WTC11 (cell line): ENCODE measurements at regions not wholly inside any gene's neighbourhood (a gene's known extent, or its start where the extent isn't known, plus 50 kb on each side); places are given as distances from the start of the nearest gene placed in this dataset.

ENCODE experiments used
- ATAC-seq: fragments of 200-7000 bp; cut with Tn5 transposase; 2 replicates; pipeline ENCODE4 v1.10.0; 2021; ENCODE audit warnings: mild to moderate bottlenecking, moderate library complexity
- CTCF ChIA-PET: fragments of 300-600 bp; sonication (Branson Sonifier 250); formaldehyde crosslinking; loops from one replicate; lab custom pipeline; 2021; ENCODE audit warnings: antibody characterized with exemption; lab: Charles Lee
- POLR2A ChIA-PET: fragments of 350-600 bp; sonication (Branson Sonifier 250); formaldehyde crosslinking; loops from one replicate; lab custom pipeline; 2021; ENCODE audit warnings: antibody characterized with exemption; lab: Charles Lee
- DNase-seq: peaks from one replicate; pipeline ENCODE4 v3.0.0; 2021; ENCODE audit warnings: low spot score
- H3K27ac Mint-ChIP-seq: 2 replicates; pipeline ENCODE4 v1.8.0; 2021; ENCODE audit warnings: mixed read lengths
- H3K27me3 Mint-ChIP-seq: 2 replicates; pipeline ENCODE4 v1.8.0; 2021; ENCODE audit warnings: low read depth, mild to moderate bottlenecking, moderate library complexity, mixed read lengths
- H3K36me3 Mint-ChIP-seq: 2 replicates; pipeline ENCODE4 v1.8.0; 2021; ENCODE audit warnings: mixed read lengths
- H3K4me1 Mint-ChIP-seq: 2 replicates; pipeline ENCODE4 v1.8.0; 2022; ENCODE audit warnings: mixed read lengths
- H3K4me3 Mint-ChIP-seq: 2 replicates; pipeline ENCODE4 v1.8.0; 2021; ENCODE audit warnings: mild to moderate bottlenecking, moderate library complexity, mixed read lengths
- H3K9me3 Mint-ChIP-seq: 2 replicates; pipeline ENCODE4 v1.8.0; 2021; ENCODE audit warnings: mixed read lengths
- ATF3 ChIP-seq: sonication (generic); formaldehyde crosslinking; conservative IDR thresholded peaks from 2 replicates; pipeline ENCODE4 v1.8.1; 2022; ENCODE audit warnings: mild to moderate bottlenecking, missing genetic modification reagents
- CDX4 ChIP-seq: fragments of 250-450 bp; sonication (Bioruptor Pico); IDR thresholded peaks from 2 replicates; pipeline ENCODE4 v1.9.0; 2021; ENCODE audit warnings: moderate library complexity, mild to moderate bottlenecking, inconsistent platforms, borderline replicate concordance
- CREM ChIP-seq: sonication (generic); formaldehyde crosslinking; IDR thresholded peaks from 2 replicates; pipeline ENCODE4 v1.8.1; 2022; ENCODE audit warnings: mild to moderate bottlenecking, missing genetic modification reagents, moderate library complexity
- E2F4 ChIP-seq: sonication (generic); formaldehyde crosslinking; IDR thresholded peaks from 2 replicates; pipeline ENCODE4 v1.8.1; 2022; ENCODE audit warnings: low read depth, mild to moderate bottlenecking, moderate library complexity, missing genetic modification reagents, borderline replicate concordance
- ESRRA ChIP-seq: sonication (generic); formaldehyde crosslinking; IDR thresholded peaks from 2 replicates; pipeline ENCODE4 v1.8.1; 2022; ENCODE audit warnings: mild to moderate bottlenecking, missing genetic modification reagents, borderline replicate concordance
- GRHL2 ChIP-seq: fragments of 250-450 bp; sonication (Bioruptor Pico); IDR thresholded peaks from 2 replicates; pipeline ENCODE4 v1.8.0; 2022; ENCODE audit warnings: mild to moderate bottlenecking, moderate library complexity; ENCODE audit not compliant: insufficient replicate concordance, severe bottlenecking
- HMGA2 ChIP-seq: fragments of 250-450 bp; sonication (Bioruptor Pico); IDR thresholded peaks from 2 replicates; pipeline ENCODE4 v1.4.0; 2021; ENCODE audit warnings: mild to moderate bottlenecking, moderate library complexity
- JAZF1 ChIP-seq: fragments of 250-450 bp; sonication (Bioruptor Pico); IDR thresholded peaks from 2 replicates; pipeline ENCODE4 v1.9.0; 2021; ENCODE audit warnings: moderate library complexity, mild to moderate bottlenecking, inconsistent platforms
- KAT7 ChIP-seq: sonication (generic); formaldehyde crosslinking; IDR thresholded peaks from 2 replicates; pipeline ENCODE4 v1.8.1; 2023; ENCODE audit warnings: missing genetic modification reagents, mild to moderate bottlenecking, borderline replicate concordance
- MLX ChIP-seq: sonication (generic); formaldehyde crosslinking; IDR thresholded peaks from 2 replicates; pipeline ENCODE4 v1.8.1; 2023; ENCODE audit warnings: mild to moderate bottlenecking, missing genetic modification reagents, moderate library complexity
- MXD4 ChIP-seq: fragments of 250-450 bp; sonication (Bioruptor Pico); IDR thresholded peaks from 2 replicates; pipeline ENCODE4 v1.8.0; 2021; ENCODE audit warnings: mild to moderate bottlenecking, moderate library complexity, borderline replicate concordance
- NFATC4 ChIP-seq: fragments of 250-450 bp; sonication (Bioruptor Pico); IDR thresholded peaks from 2 replicates; pipeline ENCODE4 v1.9.0; 2021; ENCODE audit warnings: mild to moderate bottlenecking
- OVOL2 ChIP-seq: fragments of 250-450 bp; sonication (Bioruptor Pico); IDR thresholded peaks from 2 replicates; pipeline ENCODE4 v1.9.0; 2021; ENCODE audit warnings: mild to moderate bottlenecking, borderline replicate concordance
- RELA ChIP-seq: sonication (generic); formaldehyde crosslinking; IDR thresholded peaks from 2 replicates; pipeline ENCODE4 v1.8.1; 2022; ENCODE audit warnings: missing genetic modification reagents, mild to moderate bottlenecking, borderline replicate concordance
- RORB ChIP-seq: fragments of 250-450 bp; sonication (Bioruptor Pico); IDR thresholded peaks from 2 replicates; pipeline ENCODE4 v1.9.0; 2021; ENCODE audit warnings: mild to moderate bottlenecking
- SP1 ChIP-seq: sonication (generic); formaldehyde crosslinking; conservative IDR thresholded peaks from 2 replicates; pipeline ENCODE4 v1.8.1; 2022; ENCODE audit warnings: missing genetic modification reagents
- TCF7 ChIP-seq: sonication (generic); formaldehyde crosslinking; IDR thresholded peaks from 2 replicates; pipeline ENCODE4 v1.8.0; 2022; ENCODE audit warnings: mild to moderate bottlenecking, low read depth, missing genetic modification reagents, moderate library complexity
- TEAD4 ChIP-seq: sonication (generic); formaldehyde crosslinking; IDR thresholded peaks from 2 replicates; pipeline ENCODE4 v1.8.0; 2022; ENCODE audit warnings: mild to moderate bottlenecking, missing genetic modification reagents
- USF1 ChIP-seq: sonication (generic); formaldehyde crosslinking; IDR thresholded peaks from 2 replicates; pipeline ENCODE4 v1.8.0; 2022; ENCODE audit warnings: mild to moderate bottlenecking, missing genetic modification reagents
- ZNF263 ChIP-seq: sonication (generic); formaldehyde crosslinking; IDR thresholded peaks from 2 replicates; pipeline ENCODE4 v1.8.1; 2022; ENCODE audit warnings: low read depth, mild to moderate bottlenecking, moderate library complexity, missing genetic modification reagents
- ZNF317 ChIP-seq: sonication (generic); formaldehyde crosslinking; IDR thresholded peaks from 2 replicates; pipeline ENCODE4 v1.8.1; 2023; ENCODE audit warnings: low read depth, mild to moderate bottlenecking, moderate library complexity, missing genetic modification reagents, borderline replicate concordance
- ZNF416 ChIP-seq: fragments of 250-450 bp; sonication (Bioruptor Pico); IDR thresholded peaks from 2 replicates; pipeline ENCODE4 v1.9.0; 2021; ENCODE audit warnings: mild to moderate bottlenecking, inconsistent platforms
- ZNF425 ChIP-seq: fragments of 250-450 bp; sonication (Bioruptor Pico); conservative IDR thresholded peaks from 2 replicates; pipeline ENCODE4 v1.9.0; 2021; ENCODE audit warnings: mild to moderate bottlenecking
- ZNF532 ChIP-seq: fragments of 250-450 bp; sonication (Bioruptor Pico); IDR thresholded peaks from 2 replicates; pipeline ENCODE4 v1.9.0; 2021; ENCODE audit warnings: mild to moderate bottlenecking, borderline replicate concordance

GRCh38 chr1:193326296-193326695 is 139.9 kb upstream of the B3GALT2 start (continued):
- TF ChIP-seq ZNF532 (CRISPR knock-in tag) (no peak), ZNF416 (CRISPR knock-in tag) (no peak), CREM (CRISPR knock-in tag) (no peak), RELA (CRISPR knock-in tag) (no peak)

- DNase-seq (no peak), ATAC-seq (no peak)
- H3K4me3 Mint-ChIP-seq: no peak overlapping the region
- H3K9me3 Mint-ChIP-seq: peaks cover 57% of the 10 kb centered on the region
- ChIA-PET CTCF (no interaction called here), POLR2A (no interaction called here)
- H3K27ac Mint-ChIP-seq: no peak overlapping the region
- H3K36me3 Mint-ChIP-seq: peaks cover 16% of the 10 kb centered on the region
- H3K4me1 Mint-ChIP-seq: no peaks in the 10 kb centered on the region
- H3K27me3 Mint-ChIP-seq: no peaks in the 10 kb centered on the region
- TF ChIP-seq OVOL2 (CRISPR knock-in tag) (no peak), ZNF317 (CRISPR knock-in tag) (no peak), TCF7 (no peak), E2F4 (no peak), NFATC4 (CRISPR knock-in tag) (no peak), SP1 (no peak), MLX (CRISPR knock-in tag) (no peak), ZNF263 (no peak), RORB (CRISPR knock-in tag) (no peak)
Observed at GRCh38 chr1:193325771-193326170, 139.4 kb upstream of the B3GALT2 start.

GRCh38 chr1:193325042-193325441 is 138.6 kb upstream of the B3GALT2 start:
- no peaks in the 10 kb centered on the region for H3K4me1 Mint-ChIP-seq
- POLR2A ChIA-PET: no interaction called here
- ATAC-seq: no peak
- no peak overlapping the region for H3K4me3 Mint-ChIP-seq
- H3K9me3 Mint-ChIP-seq: peaks cover 54% of the 10 kb centered on the region
- H3K27me3 Mint-ChIP-seq: no peaks in the 10 kb centered on the region
- H3K36me3 Mint-ChIP-seq: peaks cover 16% of the 10 kb centered on the region
- CTCF ChIA-PET: no interaction called here
- no peak overlapping the region for H3K27ac Mint-ChIP-seq
- no peak for DNase-seq
- TF ChIP-seq SP1 (no peak), MXD4 (CRISPR knock-in tag) (no peak), ZNF425 (CRISPR knock-in tag) (no peak), CREM (CRISPR knock-in tag) (no peak), ESRRA (no peak), ZNF416 (CRISPR knock-in tag) (no peak), TEAD4 (no peak), USF1 (no peak), GRHL2 (CRISPR knock-in tag) (no peak), JAZF1 (CRISPR knock-in tag) (no peak), KAT7 (CRISPR knock-in tag) (no peak), MLX (CRISPR knock-in tag) (no peak), HMGA2 (CRISPR knock-in tag) (no peak), CDX4 (CRISPR knock-in tag) (no peak), ATF3 (CRISPR knock-in tag) (no peak)
